NCI-H2107 treated with DMSO at 0.1 percent for 48 hours (cell line): ENCODE measurements at regions not wholly inside any gene's neighbourhood (a gene's known extent, or its start where the extent isn't known, plus 50 kb on each side); places are given as distances from the start of the nearest gene placed in this dataset.

Experiments
- DNase-seq: peaks from one replicate; lab custom pipeline; 2025; ENCODE audit not compliant: unreplicated experiment; lab: John Stamatoyannopoulos, UW

GRCh38 chr7:156139112-156139511 is 326.8 kb upstream of the SHH start:
- no peak for DNase-seq

- no peak for DNase-seq
Observed at GRCh38 chr7:156131881-156132280, 319.6 kb upstream of the SHH start.

GRCh38 chr7:156129522-156129921 is 317.3 kb upstream of the SHH start:
- DNase-seq = no peak

GRCh38 chr7:156128496-156128895 is 316.2 kb upstream of the SHH start:
- DNase-seq = no peak

GRCh38 chr7:156127166-156128134 is 315.2 kb upstream of the SHH start:
- no peak for DNase-seq

- DNase-seq = no peak
Observed at GRCh38 chr7:156125841-156126730, 313.8 kb upstream of the SHH start.

- no peak for DNase-seq
Observed at GRCh38 chr7:156124356-156124755, 312.1 kb upstream of the SHH start.

- no peak for DNase-seq
Observed at GRCh38 chr7:156123362-156123761, 311.1 kb upstream of the SHH start.

GRCh38 chr7:156122752-156123354 is 310.6 kb upstream of the SHH start:
- DNase-seq = no peak

- no peak for DNase-seq
Observed at GRCh38 chr7:156121956-156122355, 309.7 kb upstream of the SHH start.

GRCh38 chr7:156121434-156121833 is 309.2 kb upstream of the SHH start:
- DNase-seq = no peak

GRCh38 chr7:156120552-156120951 is 308.3 kb upstream of the SHH start:
- DNase-seq = no peak

GRCh38 chr7:156119771-156120170 is 307.5 kb upstream of the SHH start:
- DNase-seq = no peak

- no peak for DNase-seq
Observed at GRCh38 chr7:156118248-156118645, 306.0 kb upstream of the SHH start.

GRCh38 chr7:156117542-156118247 is 305.4 kb upstream of the SHH start:
- no peak for DNase-seq

- no peak for DNase-seq
Observed at GRCh38 chr7:156116514-156117215, 304.4 kb upstream of the SHH start.

- no peak for DNase-seq
Observed at GRCh38 chr7:156115582-156115981, 303.3 kb upstream of the SHH start.

GRCh38 chr7:156113731-156114130 is 301.5 kb upstream of the SHH start:
- no peak for DNase-seq

GRCh38 chr7:156109988-156110387 is 297.7 kb upstream of the SHH start:
- no peak for DNase-seq

- no peak for DNase-seq
Observed at GRCh38 chr7:156109076-156109475, 296.8 kb upstream of the SHH start.
